H9 (cell line): ENCODE measurements at regions not wholly inside any gene's neighbourhood (a gene's known extent, or its start where the extent isn't known, plus 50 kb on each side); places are given as distances from the start of the nearest gene placed in this dataset.

Experiments
- DNase-seq: peaks from one replicate; pipeline ENCODE4 v3.0.0-alpha.2; 2017
- H2AFZ ChIP-seq: one replicate; pipeline ENCODE4 v1.6.1; 2013; ENCODE audit warnings: mild to moderate bottlenecking, low read length, control low read depth, moderate library complexity
- H2AK5ac ChIP-seq: 2 replicates; pipeline ENCODE4 v1.6.1; 2013; ENCODE audit warnings: low read length, control low read depth, mixed read lengths; ENCODE audit not compliant: insufficient read length
- H2BK120ac ChIP-seq: one replicate; pipeline ENCODE4 v1.6.1; 2013; ENCODE audit warnings: low read depth, mild to moderate bottlenecking, low read length, control low read depth, inconsistent platforms; ENCODE audit not compliant: poor library complexity, severe bottlenecking
- H2BK12ac ChIP-seq: 2 replicates; pipeline ENCODE4 v1.6.1; 2013; ENCODE audit warnings: low read length, control low read depth, mixed read lengths, low read depth; ENCODE audit not compliant: insufficient read length
- H2BK15ac ChIP-seq: 2 replicates; pipeline ENCODE4 v1.6.1; 2013; ENCODE audit warnings: low read depth, low read length, control low read depth
- H2BK20ac ChIP-seq: one replicate; pipeline ENCODE4 v1.6.1; 2013; ENCODE audit warnings: low read depth, mild to moderate bottlenecking, low read length, control low read depth, inconsistent platforms; ENCODE audit not compliant: poor library complexity, severe bottlenecking
- H2BK5ac ChIP-seq: 2 replicates; pipeline ENCODE4 v1.6.1; 2013; ENCODE audit warnings: low read length, control low read depth, mixed read lengths; ENCODE audit not compliant: insufficient read length
- H3K14ac ChIP-seq: 2 replicates; pipeline ENCODE4 v1.6.1; 2013; ENCODE audit warnings: low read length, control low read depth; ENCODE audit not compliant: insufficient read depth
- H3K18ac ChIP-seq: 2 replicates; pipeline ENCODE4 v1.6.1; 2013; ENCODE audit warnings: low read depth, mild to moderate bottlenecking, mixed read lengths, low read length, control low read depth; ENCODE audit not compliant: insufficient read length
- H3K23ac ChIP-seq: 2 replicates; pipeline ENCODE4 v1.6.1; 2013; ENCODE audit warnings: low read length, control low read depth, mixed read lengths, low read depth; ENCODE audit not compliant: insufficient read length
- H3K23me2 ChIP-seq: 2 replicates; pipeline ENCODE4 v1.6.1; 2013; ENCODE audit warnings: low read depth, mild to moderate bottlenecking, mixed read lengths, low read length, control low read depth; ENCODE audit not compliant: insufficient read length, poor library complexity, severe bottlenecking
- H3K27ac ChIP-seq: 2 replicates; pipeline ENCODE4 v1.5.1; 2013; ENCODE audit warnings: low read length, control low read depth, mixed read lengths, low read depth; ENCODE audit not compliant: insufficient read length
- H3K27me3 ChIP-seq: 2 replicates; pipeline ENCODE4 v1.6.1; 2013; ENCODE audit warnings: low read length, control low read depth, inconsistent platforms; ENCODE audit not compliant: insufficient read depth
- H3K4ac ChIP-seq: 2 replicates; pipeline ENCODE4 v1.6.1; 2013; ENCODE audit warnings: low read depth, mild to moderate bottlenecking, control low read depth, inconsistent platforms, low read length, moderate library complexity
- H3K4me1 ChIP-seq: 2 replicates; pipeline ENCODE4 v1.6.1; 2013; ENCODE audit warnings: low read length, control low read depth, inconsistent platforms; ENCODE audit not compliant: insufficient read depth
- H3K4me2 ChIP-seq: 2 replicates; pipeline ENCODE4 v1.6.1; 2013; ENCODE audit warnings: low read length, control low read depth, mixed read lengths; ENCODE audit not compliant: insufficient read length, insufficient read depth
- H3K56ac ChIP-seq: 2 replicates; pipeline ENCODE4 v1.6.1; 2013; ENCODE audit warnings: low read depth, mild to moderate bottlenecking, mixed read lengths, low read length, control low read depth; ENCODE audit not compliant: insufficient read length
- H3K79me1 ChIP-seq: 2 replicates; pipeline ENCODE4 v1.6.1; 2013; ENCODE audit warnings: low read depth, mild to moderate bottlenecking, moderate library complexity, low read length, control low read depth, inconsistent platforms; ENCODE audit not compliant: insufficient read depth, poor library complexity, severe bottlenecking
- H3K79me2 ChIP-seq: 2 replicates; pipeline ENCODE4 v1.6.1; 2013; ENCODE audit warnings: low read length, control low read depth, inconsistent platforms; ENCODE audit not compliant: insufficient read depth
- H3K9ac ChIP-seq: 2 replicates; pipeline ENCODE4 v1.6.1; 2013; ENCODE audit warnings: low read length, control low read depth, mixed read lengths; ENCODE audit not compliant: insufficient read length; ENCODE audit errors: extremely low read depth
- H3K9me3 ChIP-seq: one replicate; pipeline ENCODE4 v1.6.1; 2013; ENCODE audit warnings: low read depth, low read length, inconsistent platforms; ENCODE audit not compliant: control insufficient read depth
- H3T11ph ChIP-seq: one replicate; pipeline ENCODE4 v1.6.1; 2013; ENCODE audit warnings: mild to moderate bottlenecking, low read length, control low read depth, inconsistent platforms
- H4K20me1 ChIP-seq: one replicate; pipeline ENCODE4 v1.6.1; 2013; ENCODE audit not compliant: control insufficient read depth, insufficient read length, insufficient read depth
- H4K5ac ChIP-seq: 2 replicates; pipeline ENCODE4 v1.6.1; 2013; ENCODE audit warnings: low read depth, mild to moderate bottlenecking, mixed read lengths, low read length, control low read depth; ENCODE audit not compliant: insufficient read length
- H4K8ac ChIP-seq: replicated peaks from 2 replicates; pipeline ENCODE4 v1.6.1; 2013; ENCODE audit warnings: low read length, control low read depth, mixed read lengths, low read depth; ENCODE audit not compliant: insufficient read length
- H4K91ac ChIP-seq: 2 replicates; pipeline ENCODE4 v1.6.1; 2013; ENCODE audit warnings: low read depth, mild to moderate bottlenecking, moderate library complexity, mixed read lengths, low read length, control low read depth; ENCODE audit not compliant: insufficient read length
- H3K27ac Mint-ChIP-seq, 3 experiments: 2 replicates in 2 of 3; 3 replicates in 1 of 3; pipeline ENCODE4 v1.8.0; 2020 to 2021; ENCODE audit warnings: mixed read lengths in 3 of 3, mild to moderate bottlenecking in 1 of 3, moderate library complexity in 1 of 3
- H3K27me3 Mint-ChIP-seq: 2 replicates; pipeline ENCODE4 v1.8.0; 2021; ENCODE audit warnings: low read depth, mild to moderate bottlenecking, moderate library complexity, mixed read lengths
- H3K36me3 Mint-ChIP-seq, 3 experiments: 2 replicates in 2 of 3; 3 replicates in 1 of 3; pipeline ENCODE4 v1.8.0; 2020 to 2021; ENCODE audit warnings: low read depth in 3 of 3, mixed read lengths in 3 of 3; ENCODE audit not compliant: insufficient read depth in 1 of 3
- H3K4me1 Mint-ChIP-seq, 2 experiments: 2 replicates each; pipeline ENCODE4 v1.8.0; 2020; ENCODE audit warnings: mixed read lengths in 2 of 2
- H3K4me3 Mint-ChIP-seq, 2 experiments: 2 replicates in 1 of 2; 3 replicates in 1 of 2; pipeline ENCODE4 v1.8.0; 2020 to 2021; ENCODE audit warnings: mild to moderate bottlenecking in 2 of 2, mixed read lengths in 2 of 2, moderate library complexity in 1 of 2
- H3K9me3 Mint-ChIP-seq, 2 experiments: 2 replicates in 1 of 2; 3 replicates in 1 of 2; pipeline ENCODE4 v1.8.0; 2020; ENCODE audit warnings: mild to moderate bottlenecking in 2 of 2, mixed read lengths in 2 of 2, moderate library complexity in 1 of 2
- WGBS: extraction: QIAGEN DNeasy Blood & Tissue Kit; methylation state at CpG from one replicate; pipeline ENCODE4 v1.1.7; 2013; ENCODE audit warnings: missing lambda C conversion rate, low lambda C conversion rate, mixed read lengths; ENCODE audit not compliant: insufficient read length; ENCODE audit errors: extremely low coverage; 5-methylcytosine and 5-hydroxymethylcytosine counted together
- TF ChIP-seq, protein P1 (sequence below): fragments of 200-600 bp; sonication (generic); conservative IDR thresholded peaks from 3 replicates; pipeline ENCODE4 v1.8.0; 2021; ENCODE audit warnings: antibody characterized with exemption, mild to moderate bottlenecking

- Histone ChIP-seq H3K56ac (no peak overlapping the region), H3K79me2 (no peaks in the 10 kb centered on the region), H2AK5ac (no peak overlapping the region), H3K23me2 (no peaks in the 10 kb centered on the region), H3K27ac (no peak overlapping the region), H2BK15ac (no peak overlapping the region), H4K91ac (no peak overlapping the region), H3K18ac (no peak overlapping the region), H4K8ac (no peak overlapping the region), H3K9ac (no peak overlapping the region), H3K23ac (no peak overlapping the region), H3K79me1 (no peaks in the 10 kb centered on the region), H2BK12ac (no peak overlapping the region), H2BK120ac (no peak overlapping the region), H3K14ac (no peak overlapping the region), H2BK5ac (no peak overlapping the region), H3T11ph (no peak overlapping the region), H3K4me2 (no peak overlapping the region), H3K4me1 (no peaks in the 10 kb centered on the region), H4K20me1 (no peaks in the 10 kb centered on the region), H3K27me3 (no peaks in the 10 kb centered on the region), H2BK20ac (no peak overlapping the region), H3K9me3 (peaks cover 18% of the 10 kb centered on the region), H2AFZ (no peak overlapping the region), H4K5ac (no peak overlapping the region), H3K4ac (no peak overlapping the region)
- WGBS: no CpG with 5 or more reads among the region's 12 CpGs
- H3K4me1 Mint-ChIP-seq: no peaks in the 10 kb centered on the region
- TF ChIP-seq, protein P1, sequence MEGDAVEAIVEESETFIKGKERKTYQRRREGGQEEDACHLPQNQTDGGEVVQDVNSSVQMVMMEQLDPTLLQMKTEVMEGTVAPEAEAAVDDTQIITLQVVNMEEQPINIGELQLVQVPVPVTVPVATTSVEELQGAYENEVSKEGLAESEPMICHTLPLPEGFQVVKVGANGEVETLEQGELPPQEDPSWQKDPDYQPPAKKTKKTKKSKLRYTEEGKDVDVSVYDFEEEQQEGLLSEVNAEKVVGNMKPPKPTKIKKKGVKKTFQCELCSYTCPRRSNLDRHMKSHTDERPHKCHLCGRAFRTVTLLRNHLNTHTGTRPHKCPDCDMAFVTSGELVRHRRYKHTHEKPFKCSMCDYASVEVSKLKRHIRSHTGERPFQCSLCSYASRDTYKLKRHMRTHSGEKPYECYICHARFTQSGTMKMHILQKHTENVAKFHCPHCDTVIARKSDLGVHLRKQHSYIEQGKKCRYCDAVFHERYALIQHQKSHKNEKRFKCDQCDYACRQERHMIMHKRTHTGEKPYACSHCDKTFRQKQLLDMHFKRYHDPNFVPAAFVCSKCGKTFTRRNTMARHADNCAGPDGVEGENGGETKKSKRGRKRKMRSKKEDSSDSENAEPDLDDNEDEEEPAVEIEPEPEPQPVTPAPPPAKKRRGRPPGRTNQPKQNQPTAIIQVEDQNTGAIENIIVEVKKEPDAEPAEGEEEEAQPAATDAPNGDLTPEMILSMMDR: no peak
- no peak overlapping the region for H3K27ac Mint-ChIP-seq
- H3K9me3 Mint-ChIP-seq: peaks cover 75 to 89% of the 10 kb centered on the region in 2 experiments
- peaks cover 5 to 48% (median 11%) of the 10 kb centered on the region in 3 experiments for H3K36me3 Mint-ChIP-seq
- DNase-seq: no peak
- no peak overlapping the region for H3K4me3 Mint-ChIP-seq
- H3K27me3 Mint-ChIP-seq: peaks cover 4% of the 10 kb centered on the region
Observed at GRCh38 chr7:153943861-153944260, 108.3 kb upstream of the DPP6 start.
